ENCODE measurements at regions not wholly inside any gene's neighbourhood (a gene's known extent, or its start where the extent isn't known, plus 50 kb on each side); places are given as distances from the start of the nearest gene placed in this dataset.

DNA sequence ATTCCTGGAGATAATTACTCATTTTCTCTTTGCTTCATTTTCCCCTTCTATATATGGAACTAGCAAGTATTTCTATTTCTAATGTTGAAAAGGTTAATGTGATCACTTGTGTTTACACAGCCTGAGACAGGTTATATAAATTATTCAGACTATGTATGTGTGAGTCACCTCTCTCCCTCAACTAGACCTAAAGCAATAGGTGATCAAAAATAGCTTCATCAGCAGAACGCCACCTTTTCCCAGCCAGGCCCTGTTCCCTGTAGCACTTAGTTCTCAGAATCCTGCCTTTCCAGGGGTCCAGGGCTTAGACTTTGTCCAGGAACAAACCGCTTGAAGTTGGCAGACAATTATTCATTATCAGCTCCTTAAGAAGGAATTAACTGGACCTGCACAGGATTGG lies 125.3 kb upstream of the EXOC2 start:
- no peak for DNase-seq
- intact Hi-C loops (cut with DNase I): no loop called here
- 72% methylated on average over 2 of the region's 2 CpGs for WGBS (ENCODE audit: insufficient coverage, low coverage, low lambda C conversion rate, missing lambda C conversion rate)
- no peak for ATAC-seq
- Histone ChIP-seq H3K9me3 (no peaks in the 10 kb centered on the region), H3K4me1 (no peaks in the 10 kb centered on the region), H3K27me3 (no peaks in the 10 kb centered on the region), H3K4me3 (no peak overlapping the region), H3K27ac (no peak overlapping the region), H3K36me3 (no peaks in the 10 kb centered on the region)
- TF ChIP-seq, protein P1, sequence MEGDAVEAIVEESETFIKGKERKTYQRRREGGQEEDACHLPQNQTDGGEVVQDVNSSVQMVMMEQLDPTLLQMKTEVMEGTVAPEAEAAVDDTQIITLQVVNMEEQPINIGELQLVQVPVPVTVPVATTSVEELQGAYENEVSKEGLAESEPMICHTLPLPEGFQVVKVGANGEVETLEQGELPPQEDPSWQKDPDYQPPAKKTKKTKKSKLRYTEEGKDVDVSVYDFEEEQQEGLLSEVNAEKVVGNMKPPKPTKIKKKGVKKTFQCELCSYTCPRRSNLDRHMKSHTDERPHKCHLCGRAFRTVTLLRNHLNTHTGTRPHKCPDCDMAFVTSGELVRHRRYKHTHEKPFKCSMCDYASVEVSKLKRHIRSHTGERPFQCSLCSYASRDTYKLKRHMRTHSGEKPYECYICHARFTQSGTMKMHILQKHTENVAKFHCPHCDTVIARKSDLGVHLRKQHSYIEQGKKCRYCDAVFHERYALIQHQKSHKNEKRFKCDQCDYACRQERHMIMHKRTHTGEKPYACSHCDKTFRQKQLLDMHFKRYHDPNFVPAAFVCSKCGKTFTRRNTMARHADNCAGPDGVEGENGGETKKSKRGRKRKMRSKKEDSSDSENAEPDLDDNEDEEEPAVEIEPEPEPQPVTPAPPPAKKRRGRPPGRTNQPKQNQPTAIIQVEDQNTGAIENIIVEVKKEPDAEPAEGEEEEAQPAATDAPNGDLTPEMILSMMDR (IDR thresholded peaks at IDR 0.05): no peak
- TF ChIP-seq POLR2A (IDR thresholded peaks at IDR 0.05): no peak

DNA sequence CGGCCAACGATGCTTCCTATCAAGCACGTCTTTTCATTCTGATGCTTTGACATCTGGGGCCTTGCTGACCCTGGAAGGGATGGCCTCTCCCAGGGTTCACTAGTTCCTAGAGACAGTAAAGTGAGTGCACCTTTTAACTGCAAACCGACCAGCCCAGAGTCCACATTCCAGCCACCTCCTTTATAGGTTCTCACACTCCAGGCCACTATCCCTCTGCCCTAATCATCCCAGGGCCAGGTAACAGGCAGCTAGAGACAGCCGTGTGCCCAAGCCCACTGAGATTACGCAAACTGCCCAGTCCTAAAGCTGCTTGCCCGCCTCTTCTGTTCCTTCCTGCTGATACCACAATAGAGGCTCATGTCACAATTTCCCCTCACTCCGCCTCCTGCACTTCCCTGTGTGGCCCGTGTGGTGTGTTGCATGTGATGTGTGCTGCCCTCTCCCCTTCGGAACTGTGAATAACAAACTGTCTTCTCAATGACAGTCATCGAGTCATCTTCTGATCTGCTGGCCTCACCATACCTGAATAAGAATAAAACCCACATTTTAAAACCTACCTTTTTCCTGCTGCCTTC lies 123.7 kb upstream of the EXOC2 start:
- TF ChIP-seq, protein P1 (IDR thresholded peaks at IDR 0.05): no peak
- no peak for TF ChIP-seq POLR2A (IDR thresholded peaks at IDR 0.05)
- no peaks in the 10 kb centered on the region for H3K4me1 ChIP-seq
- no peaks in the 10 kb centered on the region for H3K36me3 ChIP-seq
- no peak overlapping the region for H3K27ac ChIP-seq
- DNase-seq: no peak
- H3K4me3 ChIP-seq: no peak overlapping the region
- peak in 1 of 4 donors; percentile 18 for ATAC-seq
- no peaks in the 10 kb centered on the region for H3K9me3 ChIP-seq
- 73% methylated on average over 10 of the region's 11 CpGs for WGBS (ENCODE audit: insufficient coverage, low coverage, low lambda C conversion rate, missing lambda C conversion rate)
- intact Hi-C loops (cut with DNase I): no loop called here
- H3K27me3 ChIP-seq: no peaks in the 10 kb centered on the region

DNA sequence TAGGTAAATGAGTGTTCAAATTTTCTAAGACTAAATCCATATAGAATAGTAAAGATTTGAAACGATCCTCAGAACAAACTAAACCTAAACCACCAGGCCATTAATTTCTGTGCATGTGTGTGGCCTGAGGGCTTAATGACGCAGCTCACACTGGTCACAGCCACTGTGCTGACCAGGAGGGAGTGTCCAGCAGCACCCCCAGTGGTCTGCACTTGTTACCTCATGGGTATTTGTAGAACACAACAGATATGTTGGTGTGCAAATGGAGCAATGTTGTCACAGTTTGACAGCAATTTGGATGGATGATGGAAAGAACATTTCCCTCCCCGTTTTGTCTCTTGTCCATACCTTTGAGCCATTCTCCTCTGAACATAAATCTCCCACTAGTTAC lies 122.4 kb upstream of the EXOC2 start:
- no peaks in the 10 kb centered on the region for H3K27me3 ChIP-seq
- H3K4me3 ChIP-seq: no peak overlapping the region
- H3K9me3 ChIP-seq: no peaks in the 10 kb centered on the region
- H3K4me1 ChIP-seq: no peaks in the 10 kb centered on the region
- no peaks in the 10 kb centered on the region for H3K36me3 ChIP-seq
- DNase-seq: no peak
- ATAC-seq: no peak
- intact Hi-C loops (cut with DNase I): no loop called here
- TF ChIP-seq POLR2A (IDR thresholded peaks at IDR 0.05): no peak
- TF ChIP-seq, protein P1 (IDR thresholded peaks at IDR 0.05): no peak
- 83% methylated on average over 2 of the region's 3 CpGs for WGBS (ENCODE audit: insufficient coverage, low coverage, low lambda C conversion rate, missing lambda C conversion rate)
- H3K27ac ChIP-seq: no peak overlapping the region

DNA sequence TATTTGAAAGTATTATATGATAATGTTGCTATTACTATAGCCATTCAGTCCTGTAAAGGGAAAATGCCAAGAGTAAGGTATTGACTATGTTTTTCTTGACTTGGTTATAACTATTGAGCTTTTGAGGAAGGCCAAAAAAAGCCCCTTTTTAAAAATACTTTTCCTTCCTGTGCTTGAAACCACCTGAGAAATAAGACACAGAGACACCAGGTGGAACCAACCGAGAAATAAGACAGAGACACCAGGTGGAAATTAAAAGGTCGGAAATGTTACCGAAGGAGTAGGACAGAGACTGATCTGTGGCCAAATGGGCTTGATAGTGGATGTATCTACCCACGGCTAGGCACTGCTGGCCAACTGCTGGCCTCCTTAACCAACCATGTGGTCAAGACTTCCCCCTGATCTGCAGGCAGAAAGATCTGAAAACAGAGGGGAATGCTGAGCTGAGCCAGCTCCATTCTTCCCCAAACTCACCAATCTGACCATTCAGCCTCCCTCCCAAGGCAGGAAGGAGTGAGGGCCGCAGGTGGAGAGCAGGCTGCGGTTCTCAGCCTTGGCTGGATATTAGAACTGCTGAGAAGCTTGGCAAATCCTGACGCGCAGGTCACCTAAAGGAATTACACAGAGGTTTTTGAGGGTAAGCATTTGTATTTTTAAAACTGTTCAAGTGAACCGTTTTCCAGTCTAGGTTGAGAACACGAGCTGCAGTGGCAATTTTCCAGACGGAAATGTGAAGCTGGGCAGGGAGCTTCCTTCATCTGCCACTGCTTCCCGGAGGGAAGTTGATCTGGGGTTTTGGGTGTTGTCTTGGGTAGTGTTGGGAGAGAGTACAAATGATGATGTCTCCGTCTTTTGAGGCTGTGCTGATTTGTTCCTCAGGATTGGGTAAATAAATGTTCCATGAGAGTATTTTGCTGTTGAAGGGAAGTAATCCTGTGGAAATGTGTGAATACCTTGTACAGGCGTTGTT lies 121.7 kb upstream of the EXOC2 start:
- intact Hi-C loops (cut with DNase I): no loop called here
- TF ChIP-seq, protein P1 (IDR thresholded peaks at IDR 0.05): no peak
- TF ChIP-seq POLR2A (IDR thresholded peaks at IDR 0.05): no peak
- ATAC-seq (no peak), DNase-seq (no peak)
- H3K27me3 ChIP-seq: no peaks in the 10 kb centered on the region
- 72% methylated on average over 13 of the region's 14 CpGs for WGBS (ENCODE audit: insufficient coverage, low coverage, low lambda C conversion rate, missing lambda C conversion rate)
- no peak overlapping the region for H3K27ac ChIP-seq
- H3K4me1 ChIP-seq: no peaks in the 10 kb centered on the region
- H3K4me3 ChIP-seq: no peak overlapping the region
- H3K9me3 ChIP-seq: no peaks in the 10 kb centered on the region
- H3K36me3 ChIP-seq: no peaks in the 10 kb centered on the region
